ENCODE measurements at regions not wholly inside any gene's neighbourhood (a gene's known extent, or its start where the extent isn't known, plus 50 kb on each side); places are given as distances from the start of the nearest gene placed in this dataset.

DNA sequence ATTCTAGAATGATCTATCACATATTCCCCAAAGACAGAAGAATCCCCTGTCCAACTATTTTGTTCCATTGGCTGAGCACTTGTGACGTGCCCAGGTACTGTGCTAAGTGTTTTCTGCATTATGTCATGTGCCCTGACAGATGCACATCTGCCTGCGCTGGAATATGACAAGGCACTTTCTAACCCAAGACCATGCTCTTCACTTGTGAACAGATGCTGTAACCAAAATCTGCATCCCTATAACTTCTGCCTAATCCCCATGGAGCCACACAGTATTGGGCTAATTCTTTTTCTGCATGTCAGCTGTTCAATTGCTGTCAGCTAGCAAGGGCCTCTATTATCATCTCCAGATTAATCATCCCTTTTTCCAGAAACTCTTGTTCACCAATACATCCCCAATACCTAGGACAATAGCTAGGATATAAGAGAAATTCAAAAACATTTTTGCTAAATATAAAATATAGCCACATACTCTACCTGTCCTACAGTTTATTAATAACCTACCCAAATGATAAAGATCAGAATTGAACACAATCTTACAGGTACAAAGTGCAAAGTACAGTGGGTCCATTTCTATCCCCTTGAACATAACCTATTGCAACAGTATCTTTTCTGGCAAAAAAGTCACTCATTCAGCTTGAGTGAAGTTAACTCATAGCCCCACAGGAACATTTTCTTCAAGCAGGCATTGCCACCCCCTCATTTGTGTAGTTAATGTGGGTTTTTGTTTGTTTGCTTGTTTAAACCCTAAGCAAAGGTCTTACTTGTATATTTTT is 109.4 kb upstream of the LRRN1 start (continued):
- TF ChIP-seq, protein P1, sequence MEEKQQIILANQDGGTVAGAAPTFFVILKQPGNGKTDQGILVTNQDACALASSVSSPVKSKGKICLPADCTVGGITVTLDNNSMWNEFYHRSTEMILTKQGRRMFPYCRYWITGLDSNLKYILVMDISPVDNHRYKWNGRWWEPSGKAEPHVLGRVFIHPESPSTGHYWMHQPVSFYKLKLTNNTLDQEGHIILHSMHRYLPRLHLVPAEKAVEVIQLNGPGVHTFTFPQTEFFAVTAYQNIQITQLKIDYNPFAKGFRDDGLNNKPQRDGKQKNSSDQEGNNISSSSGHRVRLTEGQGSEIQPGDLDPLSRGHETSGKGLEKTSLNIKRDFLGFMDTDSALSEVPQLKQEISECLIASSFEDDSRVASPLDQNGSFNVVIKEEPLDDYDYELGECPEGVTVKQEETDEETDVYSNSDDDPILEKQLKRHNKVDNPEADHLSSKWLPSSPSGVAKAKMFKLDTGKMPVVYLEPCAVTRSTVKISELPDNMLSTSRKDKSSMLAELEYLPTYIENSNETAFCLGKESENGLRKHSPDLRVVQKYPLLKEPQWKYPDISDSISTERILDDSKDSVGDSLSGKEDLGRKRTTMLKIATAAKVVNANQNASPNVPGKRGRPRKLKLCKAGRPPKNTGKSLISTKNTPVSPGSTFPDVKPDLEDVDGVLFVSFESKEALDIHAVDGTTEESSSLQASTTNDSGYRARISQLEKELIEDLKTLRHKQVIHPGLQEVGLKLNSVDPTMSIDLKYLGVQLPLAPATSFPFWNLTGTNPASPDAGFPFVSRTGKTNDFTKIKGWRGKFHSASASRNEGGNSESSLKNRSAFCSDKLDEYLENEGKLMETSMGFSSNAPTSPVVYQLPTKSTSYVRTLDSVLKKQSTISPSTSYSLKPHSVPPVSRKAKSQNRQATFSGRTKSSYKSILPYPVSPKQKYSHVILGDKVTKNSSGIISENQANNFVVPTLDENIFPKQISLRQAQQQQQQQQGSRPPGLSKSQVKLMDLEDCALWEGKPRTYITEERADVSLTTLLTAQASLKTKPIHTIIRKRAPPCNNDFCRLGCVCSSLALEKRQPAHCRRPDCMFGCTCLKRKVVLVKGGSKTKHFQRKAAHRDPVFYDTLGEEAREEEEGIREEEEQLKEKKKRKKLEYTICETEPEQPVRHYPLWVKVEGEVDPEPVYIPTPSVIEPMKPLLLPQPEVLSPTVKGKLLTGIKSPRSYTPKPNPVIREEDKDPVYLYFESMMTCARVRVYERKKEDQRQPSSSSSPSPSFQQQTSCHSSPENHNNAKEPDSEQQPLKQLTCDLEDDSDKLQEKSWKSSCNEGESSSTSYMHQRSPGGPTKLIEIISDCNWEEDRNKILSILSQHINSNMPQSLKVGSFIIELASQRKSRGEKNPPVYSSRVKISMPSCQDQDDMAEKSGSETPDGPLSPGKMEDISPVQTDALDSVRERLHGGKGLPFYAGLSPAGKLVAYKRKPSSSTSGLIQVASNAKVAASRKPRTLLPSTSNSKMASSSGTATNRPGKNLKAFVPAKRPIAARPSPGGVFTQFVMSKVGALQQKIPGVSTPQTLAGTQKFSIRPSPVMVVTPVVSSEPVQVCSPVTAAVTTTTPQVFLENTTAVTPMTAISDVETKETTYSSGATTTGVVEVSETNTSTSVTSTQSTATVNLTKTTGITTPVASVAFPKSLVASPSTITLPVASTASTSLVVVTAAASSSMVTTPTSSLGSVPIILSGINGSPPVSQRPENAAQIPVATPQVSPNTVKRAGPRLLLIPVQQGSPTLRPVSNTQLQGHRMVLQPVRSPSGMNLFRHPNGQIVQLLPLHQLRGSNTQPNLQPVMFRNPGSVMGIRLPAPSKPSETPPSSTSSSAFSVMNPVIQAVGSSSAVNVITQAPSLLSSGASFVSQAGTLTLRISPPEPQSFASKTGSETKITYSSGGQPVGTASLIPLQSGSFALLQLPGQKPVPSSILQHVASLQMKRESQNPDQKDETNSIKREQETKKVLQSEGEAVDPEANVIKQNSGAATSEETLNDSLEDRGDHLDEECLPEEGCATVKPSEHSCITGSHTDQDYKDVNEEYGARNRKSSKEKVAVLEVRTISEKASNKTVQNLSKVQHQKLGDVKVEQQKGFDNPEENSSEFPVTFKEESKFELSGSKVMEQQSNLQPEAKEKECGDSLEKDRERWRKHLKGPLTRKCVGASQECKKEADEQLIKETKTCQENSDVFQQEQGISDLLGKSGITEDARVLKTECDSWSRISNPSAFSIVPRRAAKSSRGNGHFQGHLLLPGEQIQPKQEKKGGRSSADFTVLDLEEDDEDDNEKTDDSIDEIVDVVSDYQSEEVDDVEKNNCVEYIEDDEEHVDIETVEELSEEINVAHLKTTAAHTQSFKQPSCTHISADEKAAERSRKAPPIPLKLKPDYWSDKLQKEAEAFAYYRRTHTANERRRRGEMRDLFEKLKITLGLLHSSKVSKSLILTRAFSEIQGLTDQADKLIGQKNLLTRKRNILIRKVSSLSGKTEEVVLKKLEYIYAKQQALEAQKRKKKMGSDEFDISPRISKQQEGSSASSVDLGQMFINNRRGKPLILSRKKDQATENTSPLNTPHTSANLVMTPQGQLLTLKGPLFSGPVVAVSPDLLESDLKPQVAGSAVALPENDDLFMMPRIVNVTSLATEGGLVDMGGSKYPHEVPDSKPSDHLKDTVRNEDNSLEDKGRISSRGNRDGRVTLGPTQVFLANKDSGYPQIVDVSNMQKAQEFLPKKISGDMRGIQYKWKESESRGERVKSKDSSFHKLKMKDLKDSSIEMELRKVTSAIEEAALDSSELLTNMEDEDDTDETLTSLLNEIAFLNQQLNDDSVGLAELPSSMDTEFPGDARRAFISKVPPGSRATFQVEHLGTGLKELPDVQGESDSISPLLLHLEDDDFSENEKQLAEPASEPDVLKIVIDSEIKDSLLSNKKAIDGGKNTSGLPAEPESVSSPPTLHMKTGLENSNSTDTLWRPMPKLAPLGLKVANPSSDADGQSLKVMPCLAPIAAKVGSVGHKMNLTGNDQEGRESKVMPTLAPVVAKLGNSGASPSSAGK (IDR thresholded peaks at IDR 0.05), result no peak
- no peak for TF ChIP-seq KDM2B (CRISPR knock-in tag; IDR thresholded peaks at IDR 0.05)

Measured in K562 (cell line).